Activated CD8-positive, alpha-beta memory T cell treated with anti-CD3 and anti-CD28 coated beads, Interleukin-2, amount 10 ng/mL, durations not matched to agents 7 days and 5 days (primary cell): ENCODE measurements at regions not wholly inside any gene's neighbourhood (a gene's known extent, or its start where the extent isn't known, plus 50 kb on each side); places are given as distances from the start of the nearest gene placed in this dataset.

Experiments used
- ATAC-seq: fragments of 150-1000 bp; cut with Tn5 transposase; one replicate; pipeline ENCODE4 v1.10.0; 2021; ENCODE audit warnings: moderate library complexity
- CTCF ChIA-PET: fragments of 350-600 bp; sonication (Branson Sonifier 250); formaldehyde crosslinking; loops from one replicate; lab custom pipeline; 2021; ENCODE audit warnings: antibody characterized with exemption; lab: Charles Lee
- DNase-seq: peaks from one replicate; pipeline ENCODE4 v3.0.0-alpha.2; 2020
- H3K27ac Mint-ChIP-seq: one replicate; pipeline ENCODE4 v1.8.0; 2021; ENCODE audit warnings: mild to moderate bottlenecking, mixed read lengths
- H3K27me3 Mint-ChIP-seq: one replicate; pipeline ENCODE4 v1.8.0; 2021; ENCODE audit warnings: mixed read lengths
- H3K36me3 Mint-ChIP-seq: one replicate; pipeline ENCODE4 v1.8.0; 2021; ENCODE audit warnings: mild to moderate bottlenecking, mixed read lengths
- H3K4me1 Mint-ChIP-seq: one replicate; pipeline ENCODE4 v1.8.0; 2021; ENCODE audit warnings: mixed read lengths
- H3K4me3 Mint-ChIP-seq: one replicate; pipeline ENCODE4 v1.8.0; 2021; ENCODE audit warnings: mild to moderate bottlenecking, moderate library complexity, mixed read lengths
- H3K9me3 Mint-ChIP-seq: one replicate; pipeline ENCODE4 v1.8.0; 2022; ENCODE audit warnings: low read depth, mixed read lengths

- DNase-seq = no peak
- CTCF ChIA-PET = no interaction called here
- Mint-ChIP-seq H3K27ac (no peak overlapping the region), H3K4me3 (no peak overlapping the region), H3K9me3 (peaks cover 8% of the 10 kb centered on the region), H3K27me3 (no peaks in the 10 kb centered on the region), H3K36me3 (no peaks in the 10 kb centered on the region), H3K4me1 (no peaks in the 10 kb centered on the region)
- no peak for ATAC-seq
These were observed 767.7 kb downstream of the PCDH17 start for GRCh38 chr13:58399263-58399662.

- Mint-ChIP-seq H3K4me1 (no peaks in the 10 kb centered on the region), H3K4me3 (no peak overlapping the region), H3K27ac (no peak overlapping the region), H3K27me3 (no peaks in the 10 kb centered on the region), H3K9me3 (peaks cover 9% of the 10 kb centered on the region), H3K36me3 (no peaks in the 10 kb centered on the region)
- DNase-seq (no peak), ATAC-seq (no peak)
- CTCF ChIA-PET = no interaction called here
These were observed 775.0 kb downstream of the PCDH17 start for GRCh38 chr13:58406545-58406944.

- H3K36me3 Mint-ChIP-seq = no peaks in the 10 kb centered on the region
- no peak for ATAC-seq
- peaks cover 15% of the 10 kb centered on the region for H3K9me3 Mint-ChIP-seq
- no peak for DNase-seq
- CTCF ChIA-PET = no interaction called here
- H3K27me3 Mint-ChIP-seq = no peaks in the 10 kb centered on the region
- no peaks in the 10 kb centered on the region for H3K4me1 Mint-ChIP-seq
- no peak overlapping the region for H3K4me3 Mint-ChIP-seq
- H3K27ac Mint-ChIP-seq = no peak overlapping the region
These were observed 798.4 kb downstream of the PCDH17 start for GRCh38 chr13:58429917-58430316.

GRCh38 chr13:58434943-58435342, 803.4 kb downstream of the PCDH17 start:
- Mint-ChIP-seq H3K27me3 (no peaks in the 10 kb centered on the region), H3K27ac (no peak overlapping the region), H3K4me1 (no peaks in the 10 kb centered on the region), H3K36me3 (no peaks in the 10 kb centered on the region), H3K4me3 (no peak overlapping the region), H3K9me3 (peaks cover 8% of the 10 kb centered on the region)
- no peak for DNase-seq
- ATAC-seq = no peak
- CTCF ChIA-PET = interaction anchor here (0.9 kb wide), 1 partner anchor 17 kb away, joined by 3 read pairs; no protein-coding TSS in a partner anchor

GRCh38 chr13:58437427-58437826, 805.9 kb downstream of the PCDH17 start:
- Mint-ChIP-seq H3K36me3 (no peaks in the 10 kb centered on the region), H3K4me1 (no peaks in the 10 kb centered on the region), H3K4me3 (no peak overlapping the region), H3K27me3 (no peaks in the 10 kb centered on the region), H3K9me3 (peaks cover 2% of the 10 kb centered on the region), H3K27ac (no peak overlapping the region)
- CTCF ChIA-PET = no interaction called here
- DNase-seq (no peak), ATAC-seq (no peak)

DNA sequence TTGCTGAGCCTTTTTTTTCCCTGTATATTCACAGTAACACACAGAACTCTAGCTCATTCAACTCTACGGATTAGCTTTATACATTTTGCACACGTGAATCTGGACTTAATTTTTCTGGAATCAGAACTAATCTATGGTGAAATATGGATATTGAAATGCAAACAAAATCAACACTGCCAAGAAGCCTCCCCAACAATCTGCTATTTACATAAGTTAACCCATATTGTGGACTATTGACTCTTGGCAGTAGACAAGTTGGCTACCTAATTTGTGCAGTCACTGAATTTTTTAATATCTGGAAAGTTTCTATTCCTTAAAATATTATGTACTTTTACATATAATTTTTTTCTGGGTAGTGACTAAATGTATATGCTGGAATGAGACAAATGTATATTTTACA, 815.4 kb downstream of the PCDH17 start:
- Mint-ChIP-seq H3K27me3 (no peaks in the 10 kb centered on the region), H3K36me3 (no peaks in the 10 kb centered on the region), H3K4me3 (no peak overlapping the region), H3K27ac (no peak overlapping the region), H3K9me3 (peaks cover 4% of the 10 kb centered on the region), H3K4me1 (no peaks in the 10 kb centered on the region)
- ATAC-seq (no peak), DNase-seq (no peak)
- CTCF ChIA-PET = no interaction called here

GRCh38 chr13:58452123-58452623, 820.6 kb downstream of the PCDH17 start:
- no peak overlapping the region for H3K4me3 Mint-ChIP-seq
- ATAC-seq = no peak
- no peaks in the 10 kb centered on the region for H3K4me1 Mint-ChIP-seq

DNA sequence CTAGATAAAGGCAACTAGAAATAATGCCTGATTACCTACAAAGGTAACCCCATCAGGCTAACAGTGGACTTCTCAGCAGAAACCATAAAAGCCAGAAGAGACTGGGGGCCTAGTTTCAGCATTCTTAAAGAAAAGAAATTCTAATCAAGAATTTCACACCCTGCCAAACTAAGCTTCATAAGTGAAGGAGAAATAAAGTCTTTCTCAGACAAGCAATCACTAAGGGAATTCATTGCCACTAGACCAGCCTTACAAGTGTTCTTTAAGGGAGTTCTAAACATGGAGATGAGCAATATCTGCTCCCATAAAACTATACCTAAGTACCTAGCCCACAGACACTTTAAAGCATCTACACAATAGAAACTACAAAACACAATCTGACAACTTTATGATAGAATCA, 823.5 kb downstream of the PCDH17 start:
- Mint-ChIP-seq H3K9me3 (peaks cover 10% of the 10 kb centered on the region), H3K27ac (no peak overlapping the region), H3K36me3 (no peaks in the 10 kb centered on the region), H3K4me1 (no peaks in the 10 kb centered on the region), H3K4me3 (no peak overlapping the region), H3K27me3 (no peaks in the 10 kb centered on the region)
- ATAC-seq = no peak
- CTCF ChIA-PET = no interaction called here
- DNase-seq = no peak

More at GRCh38 chr13:58452123-58452623, 820.6 kb downstream of the PCDH17 start:
- DNase-seq = no peak
- H3K27ac Mint-ChIP-seq = no peak overlapping the region
- no peaks in the 10 kb centered on the region for H3K36me3 Mint-ChIP-seq
- H3K9me3 Mint-ChIP-seq = peaks cover 6% of the 10 kb centered on the region
- H3K27me3 Mint-ChIP-seq = no peaks in the 10 kb centered on the region
- CTCF ChIA-PET = no interaction called here

DNA sequence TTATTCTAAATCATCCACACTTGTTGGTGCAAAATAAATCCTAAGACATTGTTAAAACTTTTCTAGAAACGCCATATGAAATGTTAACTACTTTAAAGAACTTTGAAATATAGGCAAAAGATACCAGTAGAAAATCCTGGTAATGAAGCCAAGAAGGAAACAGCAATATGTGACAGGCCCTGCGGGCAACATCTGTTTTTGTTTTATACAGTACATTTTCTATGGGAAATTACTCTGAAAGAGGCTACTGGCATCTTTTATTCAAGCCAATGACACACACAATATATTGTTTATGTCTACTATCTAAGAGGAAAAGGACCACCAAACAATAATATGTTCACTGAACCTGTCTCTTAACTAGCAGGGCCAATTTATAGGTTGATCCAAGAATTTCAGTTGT, 829.7 kb downstream of the PCDH17 start:
- Mint-ChIP-seq H3K4me1 (no peaks in the 10 kb centered on the region), H3K9me3 (peaks cover 8% of the 10 kb centered on the region), H3K27me3 (no peaks in the 10 kb centered on the region), H3K27ac (no peak overlapping the region), H3K4me3 (no peak overlapping the region), H3K36me3 (no peaks in the 10 kb centered on the region)
- DNase-seq = no peak
- CTCF ChIA-PET = no interaction called here
- ATAC-seq = no peak

GRCh38 chr13:58463841-58464240, 832.3 kb downstream of the PCDH17 start:
- ATAC-seq (no peak), DNase-seq (no peak)
- CTCF ChIA-PET = no interaction called here
- Mint-ChIP-seq H3K27me3 (no peaks in the 10 kb centered on the region), H3K9me3 (peaks cover 5% of the 10 kb centered on the region), H3K27ac (no peak overlapping the region), H3K4me3 (no peak overlapping the region), H3K4me1 (no peaks in the 10 kb centered on the region), H3K36me3 (no peaks in the 10 kb centered on the region)

DNA sequence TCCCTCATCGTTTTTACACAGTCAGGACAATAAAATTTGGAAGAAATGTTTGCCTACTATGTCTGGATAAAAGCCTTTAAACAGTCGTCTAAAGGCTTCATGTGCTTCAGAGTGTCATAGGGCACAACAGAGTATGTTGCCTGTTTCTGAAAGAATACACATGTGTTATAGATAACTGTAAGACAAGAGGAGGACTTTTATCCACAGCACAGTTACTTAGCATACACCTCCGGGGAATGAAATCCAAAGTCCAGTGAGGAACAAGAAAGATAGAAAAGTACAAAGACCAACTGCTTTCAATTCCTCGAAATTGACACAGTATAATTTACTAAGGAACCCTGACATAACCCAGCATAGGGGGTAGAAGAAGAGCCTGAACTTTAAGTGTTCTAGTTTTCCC, 835.6 kb downstream of the PCDH17 start:
- H3K9me3 Mint-ChIP-seq = peaks cover 12% of the 10 kb centered on the region
- no peaks in the 10 kb centered on the region for H3K36me3 Mint-ChIP-seq
- CTCF ChIA-PET = no interaction called here

DNA sequence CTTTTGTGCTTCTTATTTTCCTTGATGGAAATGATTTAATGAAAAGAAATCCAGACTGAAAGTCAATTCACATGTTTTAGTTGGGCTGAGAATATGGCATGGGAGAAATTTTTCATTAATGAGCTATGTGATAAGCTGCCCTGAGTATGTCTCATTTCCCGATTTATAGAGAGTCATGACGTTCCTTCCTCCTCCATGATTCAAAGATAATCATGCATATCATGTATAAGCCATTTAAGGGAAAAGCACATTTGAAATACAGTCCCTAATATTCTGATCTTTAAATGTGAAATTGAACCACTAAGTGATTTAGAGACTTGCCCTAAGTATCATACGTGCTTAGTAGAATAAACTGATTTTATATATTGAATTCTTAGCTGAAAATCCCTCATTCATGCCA, 840.9 kb downstream of the PCDH17 start:
- H3K27me3 Mint-ChIP-seq = no peaks in the 10 kb centered on the region
- CTCF ChIA-PET = no interaction called here
- H3K27ac Mint-ChIP-seq = no peak overlapping the region
- no peaks in the 10 kb centered on the region for H3K4me1 Mint-ChIP-seq
- H3K4me3 Mint-ChIP-seq = no peak overlapping the region
- H3K9me3 Mint-ChIP-seq = peaks cover 8% of the 10 kb centered on the region
- no peak for DNase-seq
- no peak for ATAC-seq
- H3K36me3 Mint-ChIP-seq = no peaks in the 10 kb centered on the region

More for the DNA sequence above, 835.6 kb downstream of the PCDH17 start:
- no peak for DNase-seq
- Mint-ChIP-seq H3K4me1 (no peaks in the 10 kb centered on the region), H3K27ac (no peak overlapping the region), H3K27me3 (no peaks in the 10 kb centered on the region), H3K4me3 (no peak overlapping the region)
- no peak for ATAC-seq

DNA sequence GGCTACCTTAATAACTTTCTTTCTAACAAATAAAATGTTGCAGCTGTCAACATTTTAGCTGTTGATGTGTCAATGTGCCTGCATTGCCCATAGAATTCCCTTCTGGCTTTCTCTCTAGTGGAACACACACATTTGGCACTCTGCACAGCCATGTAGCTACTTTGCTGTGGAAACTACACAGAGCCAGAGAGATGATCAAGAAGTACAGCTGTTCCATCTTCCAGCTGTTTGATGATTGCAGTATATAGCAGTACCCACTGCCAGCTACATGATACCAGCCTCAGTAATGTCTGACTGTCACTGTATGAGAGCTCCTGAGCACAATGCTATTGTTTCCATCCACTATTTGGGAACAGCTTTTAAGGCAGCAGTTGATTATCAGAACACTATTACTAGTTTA, 843.0 kb downstream of the PCDH17 start:
- Mint-ChIP-seq H3K4me3 (no peak overlapping the region), H3K27ac (no peak overlapping the region), H3K4me1 (no peaks in the 10 kb centered on the region), H3K36me3 (no peaks in the 10 kb centered on the region), H3K27me3 (no peaks in the 10 kb centered on the region), H3K9me3 (peaks cover 8% of the 10 kb centered on the region)
- ATAC-seq (no peak), DNase-seq (no peak)
- CTCF ChIA-PET = no interaction called here

DNA sequence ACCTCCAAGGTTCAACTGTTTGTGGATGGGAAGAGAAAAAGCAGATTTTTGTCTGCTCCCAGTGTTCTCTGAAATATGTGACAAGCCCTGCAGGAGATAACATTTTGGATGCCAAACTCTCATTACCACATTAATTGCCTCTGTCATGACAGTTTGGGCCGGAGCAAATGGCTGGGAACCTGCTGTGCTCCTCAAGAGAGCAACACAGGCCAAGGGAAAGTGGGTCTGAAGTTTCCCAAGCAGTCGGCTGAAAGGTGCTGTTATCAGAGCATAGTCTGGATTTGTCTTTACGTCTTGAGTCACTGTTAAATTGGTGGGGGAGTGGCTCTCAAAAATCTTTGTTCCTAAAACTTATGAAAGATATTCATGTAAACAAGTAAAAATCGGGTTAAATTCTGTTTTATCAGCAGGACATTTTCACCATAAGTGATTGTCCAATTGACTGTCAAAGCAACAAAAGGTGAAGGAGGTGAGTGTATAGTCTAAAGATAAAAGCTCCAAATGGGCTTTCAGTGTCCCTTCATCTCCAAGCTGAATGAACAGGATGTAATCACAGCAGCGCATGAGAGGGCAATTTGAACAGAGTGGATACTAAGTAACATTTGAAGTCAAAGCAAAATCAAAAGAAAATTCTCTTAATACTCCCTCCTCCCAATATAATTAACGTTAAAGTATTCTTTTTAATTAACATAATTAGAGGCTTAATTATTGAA, 844.8 kb downstream of the PCDH17 start:
- CTCF ChIA-PET = no interaction called here
- no peak overlapping the region for H3K27ac Mint-ChIP-seq
- H3K9me3 Mint-ChIP-seq = peaks cover 7% of the 10 kb centered on the region
- DNase-seq (no peak), ATAC-seq (no peak)
- H3K36me3 Mint-ChIP-seq = no peaks in the 10 kb centered on the region
- no peaks in the 10 kb centered on the region for H3K27me3 Mint-ChIP-seq
- no peak overlapping the region for H3K4me3 Mint-ChIP-seq
- H3K4me1 Mint-ChIP-seq = no peaks in the 10 kb centered on the region
